ENCODE measurements at regions not wholly inside any gene's neighbourhood (a gene's known extent, or its start where the extent isn't known, plus 50 kb on each side); places are given as distances from the start of the nearest gene placed in this dataset.

DNA sequence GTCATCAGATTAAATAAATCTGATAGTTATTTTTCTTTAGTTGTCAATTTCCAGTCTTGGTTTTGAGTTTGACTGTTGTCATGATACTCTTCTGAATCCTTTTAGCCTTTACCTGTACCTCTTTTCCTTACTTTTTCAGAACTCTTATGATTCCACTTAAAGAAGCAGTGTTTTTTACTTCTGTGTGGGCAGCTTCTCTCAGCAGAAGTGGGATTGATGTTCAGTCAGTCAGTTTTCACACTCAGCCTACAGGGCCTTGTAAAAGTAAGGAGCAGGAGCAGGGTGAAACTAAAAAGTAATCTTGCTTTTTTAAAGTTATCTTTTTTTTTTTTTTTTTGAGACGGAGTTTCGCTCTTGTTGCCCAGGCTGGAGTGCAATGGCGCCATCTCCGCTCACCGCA lies 75.1 kb downstream of the HAUS1 start:
- no peak for TF ChIP-seq POLR2A (IDR thresholded peaks at IDR 0.05; ENCODE audit: low read length)
- TF ChIP-seq GATA1 (IDR thresholded peaks at IDR 0.05; ENCODE audit: low read depth, low read length), result no peak

Measured in erythroblast (primary cell).